RWPE2 (cell line): ENCODE measurements at regions not wholly inside any gene's neighbourhood (a gene's known extent, or its start where the extent isn't known, plus 50 kb on each side); places are given as distances from the start of the nearest gene placed in this dataset.

Experiments used
- ATAC-seq: fragments of 200-7000 bp; cut with Tn5 transposase; 3 replicates; pipeline ENCODE4 v1.9.1; 2021; ENCODE audit warnings: low read depth
- DNase-seq: peaks from one replicate; pipeline ENCODE4 v3.0.0-alpha.2; 2020; ENCODE audit warnings: low spot score
- H3K27ac ChIP-seq: fragments of 450-650 bp; 2 replicates; pipeline ENCODE4 v1.5.1; 2017; ENCODE audit warnings: mild to moderate bottlenecking; ENCODE audit not compliant: poor library complexity, severe bottlenecking
- H3K27me3 ChIP-seq: fragments of 250-450 bp; sonication (Bioruptor Pico); 2 replicates; pipeline ENCODE4 v1.5.1; 2021; ENCODE audit warnings: mild to moderate bottlenecking, moderate library complexity; ENCODE audit not compliant: insufficient read depth, poor library complexity, severe bottlenecking
- H3K36me3 ChIP-seq: fragments of 250-450 bp; sonication (Bioruptor Pico); 2 replicates; pipeline ENCODE4 v1.5.1; 2020; ENCODE audit warnings: low read depth, mild to moderate bottlenecking, moderate library complexity
- H3K4me1 ChIP-seq: fragments of 250-450 bp; sonication (Bioruptor Pico); 2 replicates; pipeline ENCODE4 v1.5.1; 2021; ENCODE audit warnings: mild to moderate bottlenecking, moderate library complexity; ENCODE audit not compliant: insufficient read depth, poor library complexity, severe bottlenecking
- H3K4me3 ChIP-seq: fragments of 250-450 bp; sonication (Bioruptor Pico); 2 replicates; pipeline ENCODE4 v1.5.1; 2021; ENCODE audit warnings: mild to moderate bottlenecking, moderate library complexity; ENCODE audit not compliant: severe bottlenecking
- H3K9me3 ChIP-seq: fragments of 250-450 bp; sonication (Bioruptor Pico); 2 replicates; pipeline ENCODE4 v1.5.1; 2021; ENCODE audit warnings: mild to moderate bottlenecking, moderate library complexity; ENCODE audit not compliant: severe bottlenecking
- TF ChIP-seq, protein P1 (sequence below): fragments of 450-650 bp; IDR thresholded peaks from one replicate; pipeline ENCODE4 v1.5.1; 2017; ENCODE audit warnings: mild to moderate bottlenecking, moderate library complexity; ENCODE audit not compliant: poor library complexity, severe bottlenecking

GRCh38 chr2:172177581-172177980 is 74.9 kb upstream of the DLX2 start:
- Histone ChIP-seq H3K4me1 (peaks cover 21% of the 10 kb centered on the region), H3K9me3 (no peaks in the 10 kb centered on the region), H3K4me3 (no peak overlapping the region), H3K27ac (peak overlapping the region; percentile 9), H3K36me3 (no peaks in the 10 kb centered on the region), H3K27me3 (no peaks in the 10 kb centered on the region)
- no peak for ATAC-seq
- DNase-seq = no peak
- TF ChIP-seq, protein P1, sequence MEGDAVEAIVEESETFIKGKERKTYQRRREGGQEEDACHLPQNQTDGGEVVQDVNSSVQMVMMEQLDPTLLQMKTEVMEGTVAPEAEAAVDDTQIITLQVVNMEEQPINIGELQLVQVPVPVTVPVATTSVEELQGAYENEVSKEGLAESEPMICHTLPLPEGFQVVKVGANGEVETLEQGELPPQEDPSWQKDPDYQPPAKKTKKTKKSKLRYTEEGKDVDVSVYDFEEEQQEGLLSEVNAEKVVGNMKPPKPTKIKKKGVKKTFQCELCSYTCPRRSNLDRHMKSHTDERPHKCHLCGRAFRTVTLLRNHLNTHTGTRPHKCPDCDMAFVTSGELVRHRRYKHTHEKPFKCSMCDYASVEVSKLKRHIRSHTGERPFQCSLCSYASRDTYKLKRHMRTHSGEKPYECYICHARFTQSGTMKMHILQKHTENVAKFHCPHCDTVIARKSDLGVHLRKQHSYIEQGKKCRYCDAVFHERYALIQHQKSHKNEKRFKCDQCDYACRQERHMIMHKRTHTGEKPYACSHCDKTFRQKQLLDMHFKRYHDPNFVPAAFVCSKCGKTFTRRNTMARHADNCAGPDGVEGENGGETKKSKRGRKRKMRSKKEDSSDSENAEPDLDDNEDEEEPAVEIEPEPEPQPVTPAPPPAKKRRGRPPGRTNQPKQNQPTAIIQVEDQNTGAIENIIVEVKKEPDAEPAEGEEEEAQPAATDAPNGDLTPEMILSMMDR = no peak

DNA sequence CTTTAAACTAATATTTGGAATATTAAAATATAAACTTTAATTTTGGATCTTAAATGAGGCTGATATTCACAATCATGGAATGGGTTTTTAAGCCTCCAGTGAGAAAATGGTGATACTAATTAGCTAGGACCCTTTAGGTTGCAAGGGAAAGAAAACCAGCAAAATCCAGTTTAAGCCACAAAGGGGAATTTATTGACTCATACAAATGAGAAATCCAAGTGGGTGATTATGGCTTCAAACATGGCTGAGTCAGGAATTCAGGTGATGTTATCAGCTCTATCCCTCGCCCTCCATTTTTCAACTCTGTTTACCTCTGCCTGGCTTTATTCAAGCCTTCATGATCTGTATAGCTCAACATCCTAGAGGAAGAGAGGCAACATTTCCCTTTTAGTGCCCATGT is 75.3 kb upstream of the DLX2 start:
- H3K4me1 ChIP-seq = peaks cover 21% of the 10 kb centered on the region
- H3K4me3 ChIP-seq = no peak overlapping the region
- DNase-seq (no peak), ATAC-seq (peak; percentile 66; the same call in 2 of the 3 replicates)
- no peaks in the 10 kb centered on the region for H3K9me3 ChIP-seq
- peak overlapping the region; percentile 9 for H3K27ac ChIP-seq
- H3K27me3 ChIP-seq = no peaks in the 10 kb centered on the region
- no peaks in the 10 kb centered on the region for H3K36me3 ChIP-seq
- TF ChIP-seq, protein P1 = no peak

GRCh38 chr2:172179045-172179701 is 76.5 kb upstream of the DLX2 start:
- Histone ChIP-seq H3K27me3 (no peaks in the 10 kb centered on the region), H3K27ac (no peak overlapping the region), H3K9me3 (no peaks in the 10 kb centered on the region), H3K4me3 (no peak overlapping the region), H3K4me1 (peaks cover 21% of the 10 kb centered on the region), H3K36me3 (no peaks in the 10 kb centered on the region)
- DNase-seq (peak; percentile 71), ATAC-seq (peak; percentile 89)
- TF ChIP-seq, protein P1 = no peak

- no peaks in the 10 kb centered on the region for H3K36me3 ChIP-seq
- no peaks in the 10 kb centered on the region for H3K27me3 ChIP-seq
- H3K4me1 ChIP-seq = peaks cover 21% of the 10 kb centered on the region
- H3K4me3 ChIP-seq = no peak overlapping the region
- peaks cover 2% of the 10 kb centered on the region for H3K9me3 ChIP-seq
- no peak overlapping the region for H3K27ac ChIP-seq
- DNase-seq = no peak
- ATAC-seq = no peak
- TF ChIP-seq, protein P1 = no peak
Observed at GRCh38 chr2:172181840-172182239, 79.1 kb upstream of the DLX2 start.

DNA sequence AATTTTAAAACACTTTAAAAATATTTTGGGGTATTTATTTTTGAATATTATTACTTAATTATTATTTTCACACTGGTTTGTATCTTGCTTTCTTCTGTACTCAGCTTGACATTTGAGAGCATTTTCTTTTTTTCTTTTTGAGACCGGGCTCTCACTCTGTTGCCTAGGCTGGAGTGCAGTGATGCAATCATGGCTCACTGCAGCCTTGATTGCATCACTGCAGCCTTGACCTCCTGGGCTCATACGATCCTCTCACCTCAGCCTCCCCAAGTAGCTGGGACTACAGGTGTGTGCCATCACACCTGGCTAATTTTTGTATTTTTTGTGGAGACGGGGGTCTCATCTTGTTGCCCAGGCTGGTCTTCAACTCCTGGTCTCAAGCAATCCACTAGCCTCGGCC is 79.9 kb upstream of the DLX2 start:
- no peak for DNase-seq
- Histone ChIP-seq H3K4me3 (no peak overlapping the region), H3K27me3 (no peaks in the 10 kb centered on the region), H3K27ac (no peak overlapping the region), H3K36me3 (no peaks in the 10 kb centered on the region), H3K4me1 (peaks cover 21% of the 10 kb centered on the region), H3K9me3 (peaks cover 4% of the 10 kb centered on the region)
- TF ChIP-seq, protein P1 = no peak
- ATAC-seq = no peak
